NCI-H226 (cell line): ENCODE measurements at regions not wholly inside any gene's neighbourhood (a gene's known extent, or its start where the extent isn't known, plus 50 kb on each side); places are given as distances from the start of the nearest gene placed in this dataset.

Experiments
- DNase-seq: peaks from one replicate; pipeline ENCODE4 v3.0.0-alpha.2; 2015

DNA sequence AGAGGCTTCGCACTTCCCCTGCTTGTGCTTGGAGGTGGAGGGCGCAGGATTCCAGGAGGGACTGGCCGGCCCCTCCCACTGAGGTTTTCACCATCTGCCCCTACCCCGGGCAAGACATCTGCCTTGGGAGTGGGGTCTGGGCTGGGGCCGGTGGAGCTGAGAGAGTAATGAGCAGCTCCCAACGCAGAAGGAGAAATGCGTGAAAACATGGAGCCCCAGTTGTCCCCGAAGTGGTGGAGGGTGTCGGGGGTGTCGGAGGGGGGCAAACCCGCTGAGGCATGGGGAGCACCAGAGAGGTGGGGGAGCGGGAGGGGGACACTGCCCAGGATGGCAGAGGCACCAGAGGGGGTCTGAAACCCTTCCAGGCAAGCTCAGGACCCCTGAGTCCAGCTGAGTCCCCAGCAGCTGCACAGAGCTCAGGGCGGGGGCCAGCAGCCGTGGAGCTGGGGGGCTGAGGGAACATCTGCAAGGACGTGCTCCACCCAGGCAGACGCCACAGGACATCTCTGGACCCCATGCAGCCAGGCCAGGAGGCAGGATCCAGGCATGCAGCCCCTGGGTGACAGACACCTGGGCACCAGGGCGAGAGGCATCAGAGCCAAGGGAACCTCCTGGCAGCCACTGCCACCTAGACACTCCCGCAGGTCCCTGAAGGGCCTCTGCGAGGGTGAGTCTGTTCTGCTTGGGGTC is 110.6 kb downstream of the SIK1 start:
- DNase-seq = no peak

DNA sequence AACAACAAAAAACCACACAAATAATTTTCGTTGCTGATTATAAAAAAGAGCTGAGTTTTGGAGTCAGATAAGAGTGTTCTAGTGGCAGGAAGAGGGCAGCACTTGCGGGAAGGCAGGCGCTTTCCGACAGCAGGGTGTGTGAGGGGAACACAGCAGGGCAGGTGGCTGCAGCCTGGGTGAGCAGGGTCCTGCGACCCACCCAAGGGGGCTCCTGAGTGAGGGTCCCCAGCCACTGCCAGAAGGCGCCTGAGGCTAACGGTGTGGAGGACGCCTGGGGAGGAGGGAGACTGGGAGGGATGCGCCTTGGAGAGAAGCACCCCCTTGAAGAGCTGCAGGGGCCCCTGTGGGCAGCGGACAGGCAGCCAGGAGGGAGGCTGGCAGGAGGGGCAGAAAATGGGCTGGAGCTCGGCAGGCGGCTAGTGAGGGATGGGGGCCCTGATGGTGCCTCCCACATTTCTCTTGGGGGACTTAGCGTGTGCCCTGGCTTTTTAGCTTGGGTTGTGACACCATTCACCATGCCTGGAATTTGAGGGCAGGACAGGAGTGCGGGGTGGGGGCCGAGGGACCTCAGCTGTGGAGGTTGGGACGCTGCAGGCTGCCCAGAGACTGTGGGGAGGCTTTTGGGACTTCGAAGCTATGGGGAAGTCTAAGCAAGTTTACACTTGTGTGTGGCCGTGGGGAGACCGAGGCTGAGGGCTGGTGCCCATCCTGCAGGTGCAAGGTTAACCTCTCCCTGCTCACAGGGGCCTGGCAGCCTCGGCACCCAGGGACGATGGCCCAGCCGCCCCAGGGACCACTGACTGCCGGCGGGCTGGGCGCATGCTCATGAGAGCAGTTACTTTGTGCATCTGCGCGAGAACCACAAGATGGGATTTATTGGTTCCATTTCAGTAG is 111.4 kb downstream of the SIK1 start:
- no peak for DNase-seq

DNA sequence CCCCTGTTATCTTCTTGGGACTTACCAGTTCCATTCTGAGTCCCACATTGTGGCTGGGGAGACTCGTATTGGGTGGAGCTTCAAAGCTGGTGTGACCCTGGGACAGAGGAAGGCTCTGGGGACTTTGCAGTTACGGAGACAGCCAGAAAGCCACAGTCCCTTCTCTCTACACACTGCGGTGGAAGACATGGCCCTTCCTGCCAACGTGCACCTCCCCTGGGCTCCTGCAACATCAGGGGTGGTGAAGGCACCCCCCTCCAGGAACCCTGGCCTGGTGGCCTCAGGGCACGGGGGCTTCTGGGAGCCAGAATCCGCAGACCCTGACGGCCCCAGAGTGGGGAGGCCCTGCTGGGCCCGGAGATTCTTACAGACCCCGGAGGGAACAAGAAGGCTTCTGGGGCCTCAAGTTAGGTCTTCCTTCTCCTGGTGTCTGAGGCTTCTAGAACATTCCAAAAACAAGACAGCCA is 113.0 kb downstream of the SIK1 start:
- DNase-seq = no peak

DNA sequence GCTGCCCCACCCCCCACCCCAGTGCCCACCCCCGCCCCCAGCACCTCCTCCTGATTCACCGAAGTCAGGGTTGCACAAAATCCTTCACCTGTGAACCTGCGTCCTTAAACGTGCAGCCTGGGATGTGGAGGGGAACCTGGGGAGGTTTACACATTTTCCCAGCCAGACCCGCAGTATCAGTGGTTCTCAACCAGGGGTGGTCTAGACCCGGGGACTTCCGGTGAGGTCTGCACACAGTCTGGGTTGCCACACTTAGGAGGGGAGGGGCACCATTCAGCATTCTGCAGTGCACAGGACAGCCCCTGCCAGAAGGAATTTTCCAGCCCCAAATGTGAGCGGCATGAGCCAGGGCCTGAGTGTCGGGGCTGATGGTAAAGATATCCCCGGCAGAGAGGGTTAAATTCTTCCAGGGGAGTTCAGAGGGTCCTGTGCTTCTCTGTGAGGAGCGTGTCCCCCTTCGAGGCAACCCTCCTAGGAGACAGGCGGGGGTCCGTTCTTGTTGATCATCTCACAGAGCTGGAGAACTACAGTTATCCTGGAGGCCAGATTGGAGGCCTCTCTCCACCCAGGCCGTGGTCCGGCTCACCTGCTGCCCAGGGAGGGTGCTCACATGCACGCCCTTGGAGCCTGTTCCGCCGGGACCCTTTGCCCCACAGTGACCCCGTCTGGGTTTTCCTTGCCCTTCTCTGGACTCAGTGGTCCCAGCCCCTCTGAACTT is 113.6 kb downstream of the SIK1 start:
- no peak for DNase-seq

DNA sequence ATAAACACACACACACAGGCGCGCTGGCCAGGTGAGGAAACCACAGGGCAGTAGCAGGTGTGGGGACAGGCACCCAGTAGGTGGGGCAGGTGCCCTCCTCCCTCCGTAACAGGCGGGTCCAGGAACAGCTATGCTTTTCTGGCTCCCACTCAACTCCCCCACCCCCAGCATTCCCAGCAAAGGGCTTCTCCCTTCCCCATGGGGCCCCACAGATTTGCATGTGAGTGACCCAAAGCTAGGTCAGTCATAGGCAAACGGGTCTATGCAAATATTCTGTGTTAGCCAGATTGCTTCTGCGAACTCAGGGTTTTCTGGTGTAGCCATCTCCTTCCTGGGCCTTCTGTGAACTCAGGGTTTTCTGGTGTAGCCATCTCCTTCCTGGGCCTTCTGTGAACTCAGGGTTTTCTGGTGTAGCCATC is 114.2 kb downstream of the SIK1 start:
- DNase-seq = no peak

DNA sequence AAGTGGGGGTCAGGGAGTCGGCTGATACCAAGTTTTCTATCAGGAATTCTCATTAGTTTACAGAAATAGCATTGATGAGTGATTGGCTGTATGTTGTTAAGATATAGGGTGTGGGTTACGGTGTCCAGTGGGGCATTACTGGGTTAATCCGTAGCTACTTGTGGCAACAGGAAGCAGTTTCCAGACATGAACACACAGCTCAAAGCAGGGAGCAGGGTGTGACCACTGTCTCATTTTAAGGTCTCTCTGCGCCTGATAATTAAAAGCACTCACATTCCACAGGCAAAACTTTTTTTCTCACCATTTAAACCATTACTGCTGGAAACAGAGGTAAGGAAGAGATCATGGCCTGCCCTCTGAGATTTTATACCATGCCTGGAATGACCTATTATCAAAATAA is 114.9 kb downstream of the SIK1 start:
- no peak for DNase-seq

DNA sequence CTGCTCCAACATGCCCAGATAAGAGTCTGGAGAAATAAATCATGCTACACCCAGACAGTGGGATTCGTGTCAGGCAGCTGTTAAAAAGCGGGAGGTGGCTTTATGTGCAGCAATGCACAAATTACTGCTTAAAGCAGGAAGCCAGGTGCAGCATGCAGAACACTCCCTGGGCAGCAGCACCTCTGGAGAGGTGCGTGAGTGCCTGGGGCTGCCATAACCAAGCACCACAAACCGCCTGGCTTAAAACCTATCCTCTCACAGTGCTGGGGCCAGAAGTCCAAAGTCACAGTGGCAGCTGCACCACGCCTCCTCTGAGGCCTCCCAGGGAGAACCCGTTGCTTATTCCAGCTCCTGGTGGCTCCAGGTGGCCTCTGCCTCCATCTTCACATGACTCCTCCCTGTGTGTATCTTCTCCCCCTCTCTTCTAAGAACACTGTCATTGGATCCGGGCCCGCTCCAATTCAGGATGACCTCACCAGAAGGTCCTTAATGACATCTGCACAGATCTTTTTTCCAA is 115.6 kb downstream of the SIK1 start:
- DNase-seq = no peak

DNA sequence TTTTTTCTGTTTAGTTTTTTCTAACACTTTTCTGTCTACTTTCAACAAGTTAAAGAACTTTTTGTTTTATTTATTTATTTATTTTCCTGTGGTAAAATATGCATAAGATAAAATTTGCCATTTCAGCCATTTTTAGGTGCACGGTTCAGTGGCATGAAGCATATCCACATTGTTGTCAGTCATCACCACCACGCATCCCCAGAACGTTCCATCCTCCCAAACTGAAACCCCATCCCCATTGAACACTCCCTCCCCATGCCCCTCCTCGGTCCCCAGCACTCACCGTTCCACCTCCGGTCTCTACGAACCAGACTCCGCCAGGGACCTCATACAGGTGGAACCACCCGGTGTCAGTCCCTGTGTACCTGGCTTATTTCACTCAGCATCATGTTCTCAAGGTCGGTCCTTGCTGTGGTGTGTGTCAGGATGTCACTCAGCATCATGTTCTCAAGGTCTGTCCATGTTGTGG is 118.1 kb downstream of the SIK1 start:
- no peak for DNase-seq

DNA sequence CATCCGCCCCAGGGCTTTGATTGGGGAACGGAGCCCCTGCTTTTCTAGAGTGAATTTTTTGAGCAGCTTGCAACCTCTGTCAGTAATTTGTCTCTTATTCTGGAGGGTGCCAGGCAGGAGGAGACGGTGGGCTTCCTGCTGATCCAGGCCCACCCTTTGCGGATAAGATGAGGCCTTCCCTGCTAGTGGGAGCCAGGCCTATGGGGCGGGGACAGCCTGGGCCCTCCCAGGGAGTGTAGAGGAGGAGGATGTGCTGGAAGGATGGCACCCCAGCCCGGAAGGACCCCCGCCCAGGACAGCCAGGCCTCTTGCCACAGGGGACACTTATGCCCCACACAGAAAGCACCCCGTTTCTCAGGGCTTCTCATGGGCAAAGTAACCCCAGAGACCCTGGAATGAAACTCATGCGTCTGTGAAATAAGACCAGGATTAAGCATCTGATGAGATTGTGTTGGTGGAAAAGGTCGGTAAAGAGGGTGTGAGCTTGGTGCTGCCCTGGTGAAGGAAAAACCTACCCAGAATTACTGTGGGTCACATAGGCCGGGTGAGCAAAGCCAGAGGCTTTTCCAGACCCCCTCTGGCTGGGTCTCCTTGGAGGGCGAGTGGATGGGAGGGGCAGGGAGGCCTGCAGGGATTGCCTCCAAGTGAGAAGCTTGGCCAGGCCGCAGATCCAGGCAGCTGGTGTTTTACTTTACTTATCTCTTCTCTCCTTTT is 118.7 kb downstream of the SIK1 start:
- DNase-seq = no peak

DNA sequence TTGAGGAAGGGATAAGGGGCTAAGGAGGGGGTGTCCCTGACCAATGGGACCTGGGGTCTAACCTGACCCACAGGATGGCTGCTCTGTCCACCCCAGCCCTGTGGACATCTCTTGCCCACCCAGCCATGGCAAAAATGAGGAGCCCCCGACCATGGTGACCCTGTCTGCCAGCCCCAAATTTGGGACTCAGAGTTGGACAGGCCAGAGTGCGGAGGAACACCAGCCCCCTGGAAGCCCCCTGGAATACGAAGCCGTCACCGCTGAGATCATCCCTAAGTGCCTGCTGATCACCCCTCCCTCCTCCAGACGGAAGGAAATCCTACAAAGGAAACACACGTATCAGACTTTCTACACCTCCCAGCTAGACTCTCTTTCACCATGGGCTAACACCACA is 119.3 kb downstream of the SIK1 start:
- no peak for DNase-seq

DNA sequence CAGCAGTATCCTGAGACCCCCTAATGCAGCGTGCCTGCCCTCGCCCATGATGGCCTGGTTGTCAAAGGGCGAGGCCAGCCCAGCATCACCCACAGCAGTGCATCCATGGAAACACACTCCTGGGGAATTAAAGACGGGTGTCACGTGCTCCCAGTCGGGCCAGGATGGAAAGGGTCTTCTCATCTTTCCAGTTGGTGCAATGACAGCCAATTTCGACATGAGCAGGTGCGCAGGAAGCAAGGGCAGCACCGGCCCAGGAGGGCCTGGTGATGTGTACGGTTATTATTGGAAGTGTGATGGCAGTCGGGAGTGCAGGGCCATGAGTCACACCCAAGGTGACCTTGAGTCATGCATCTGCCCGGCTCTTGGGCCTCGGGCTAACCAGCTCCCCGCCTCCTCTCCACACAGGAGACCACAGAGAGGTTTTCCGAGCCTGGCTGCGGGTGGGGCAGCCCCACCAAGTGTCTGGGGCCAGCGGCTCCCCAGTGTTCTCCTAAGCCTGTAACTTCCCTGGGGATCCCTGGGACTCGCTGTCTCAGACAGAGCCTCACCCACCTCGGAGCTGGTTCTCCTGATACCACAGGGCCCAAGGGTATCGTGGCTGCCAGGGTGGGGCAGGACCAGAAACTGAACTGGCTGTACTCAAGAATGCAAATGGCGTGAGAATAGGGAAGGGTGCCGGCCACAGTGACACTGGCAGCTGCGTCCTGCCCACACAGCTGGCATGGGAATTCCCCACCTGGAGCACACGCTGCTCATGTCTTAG is 119.8 kb downstream of the SIK1 start:
- DNase-seq = peak; percentile 13

DNA sequence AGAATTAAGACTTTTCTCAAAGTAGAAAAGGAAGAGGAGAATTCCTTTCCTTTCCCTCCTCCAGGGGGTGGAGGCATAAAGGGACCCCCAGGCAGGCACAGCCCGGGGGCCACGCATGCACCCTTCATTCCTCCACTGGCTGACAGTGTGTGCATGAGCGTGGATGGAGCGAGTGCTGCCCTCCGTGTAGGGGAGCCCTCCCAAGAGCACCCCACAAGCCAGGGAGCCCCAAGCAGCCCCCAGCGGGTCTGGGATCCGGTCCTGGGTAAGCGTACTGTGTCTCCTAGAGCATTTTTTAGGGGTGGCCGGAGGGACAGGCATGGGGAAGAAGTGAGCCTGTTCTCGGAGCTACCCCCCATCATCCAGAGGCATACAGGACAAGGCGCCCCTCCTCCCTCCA is 120.5 kb downstream of the SIK1 start:
- DNase-seq = no peak

DNA sequence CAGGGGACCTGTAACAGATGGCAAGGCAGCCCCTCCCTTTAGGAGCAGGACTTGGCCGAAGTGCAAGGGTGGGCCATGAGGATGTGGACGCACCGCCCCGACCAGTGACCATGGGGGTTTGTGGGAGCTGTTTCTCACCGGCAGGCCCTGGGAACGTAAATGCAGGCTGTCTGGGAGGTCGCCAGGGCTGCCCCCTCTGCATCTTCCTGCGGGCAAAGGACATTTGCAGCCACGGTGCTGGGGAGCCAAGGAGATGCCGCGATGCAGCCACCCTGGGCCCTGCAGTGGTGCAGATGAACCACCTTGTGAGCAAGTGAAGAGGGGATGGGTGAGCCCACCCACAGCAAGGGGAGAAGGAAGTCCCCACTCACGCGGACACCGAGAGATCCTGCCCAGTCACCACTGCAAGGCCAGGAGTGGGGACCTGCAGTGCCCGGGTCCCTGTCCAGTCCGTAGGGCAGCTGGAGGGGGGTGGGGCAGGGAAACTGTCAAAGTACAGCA is 121.1 kb downstream of the SIK1 start:
- DNase-seq = no peak

DNA sequence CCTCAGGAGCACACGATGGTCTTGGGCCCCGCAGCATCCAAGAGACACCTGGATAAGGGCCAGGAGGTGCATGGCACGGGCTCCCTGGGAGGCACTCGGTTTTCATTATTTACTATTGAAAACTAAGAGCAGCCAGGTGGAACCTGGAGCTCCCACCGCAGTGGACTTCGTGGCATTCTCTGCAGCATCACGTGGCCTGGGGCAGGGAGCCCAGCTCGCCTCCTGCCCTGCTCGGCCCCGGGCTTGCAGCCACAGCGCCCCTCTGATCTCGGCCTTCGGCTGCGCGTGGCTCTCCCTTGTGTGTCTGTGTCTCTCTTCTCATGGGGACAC is 121.6 kb downstream of the SIK1 start:
- DNase-seq = no peak

DNA sequence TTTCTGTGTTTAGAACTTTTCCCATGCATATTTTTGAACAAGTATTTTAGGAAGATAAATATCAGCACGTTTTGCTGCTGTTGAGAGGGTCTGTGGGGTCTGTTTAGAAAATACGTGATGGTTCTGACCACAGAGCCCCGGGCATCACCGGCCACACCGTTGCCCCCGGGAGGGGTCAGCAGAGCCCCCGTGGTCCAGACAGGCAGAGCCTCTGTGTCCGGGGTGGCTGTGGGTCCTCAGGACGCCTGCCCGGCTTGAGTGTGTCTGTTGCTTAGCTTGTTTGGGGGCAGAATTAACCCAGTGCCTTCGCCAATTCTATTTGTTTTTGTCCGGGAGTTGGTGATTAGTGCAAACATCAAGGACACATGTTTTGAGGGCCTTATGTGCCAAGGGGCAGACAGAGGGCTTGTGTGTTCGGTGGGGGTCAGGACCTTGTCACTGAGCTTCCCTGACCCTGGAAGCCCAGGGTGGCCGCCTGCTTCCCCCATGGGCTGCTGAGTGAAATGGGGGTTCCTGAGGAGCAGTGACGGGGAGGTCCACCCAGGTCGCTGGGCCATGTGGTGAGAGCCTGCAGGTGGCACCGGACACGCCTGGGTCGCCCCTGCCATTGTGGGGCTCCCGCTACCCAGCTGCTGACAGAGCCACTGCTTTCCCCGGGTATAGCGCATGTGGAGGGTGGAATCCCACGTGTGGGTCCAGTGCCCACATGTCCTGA is 122.2 kb downstream of the SIK1 start:
- DNase-seq = no peak

DNA sequence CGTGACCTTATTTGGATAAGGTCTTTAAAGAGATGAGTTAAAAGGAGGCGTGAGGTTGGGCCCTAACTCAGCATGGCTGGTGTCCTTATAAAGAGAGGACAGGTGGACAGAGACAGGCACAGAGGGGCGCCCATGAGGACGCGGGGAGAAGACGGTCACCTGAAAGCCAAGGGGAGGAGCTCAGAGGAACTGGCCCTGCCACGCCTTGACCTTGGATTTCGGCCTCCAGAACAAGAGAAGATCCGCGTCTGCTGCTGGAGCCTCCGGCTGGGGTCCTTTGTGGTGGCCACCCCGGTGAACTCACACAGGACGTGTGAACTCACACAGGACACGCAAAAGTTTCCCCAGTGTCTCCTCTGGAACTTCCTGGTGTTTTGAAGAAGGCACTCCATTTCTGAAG is 122.7 kb downstream of the SIK1 start:
- DNase-seq = no peak

DNA sequence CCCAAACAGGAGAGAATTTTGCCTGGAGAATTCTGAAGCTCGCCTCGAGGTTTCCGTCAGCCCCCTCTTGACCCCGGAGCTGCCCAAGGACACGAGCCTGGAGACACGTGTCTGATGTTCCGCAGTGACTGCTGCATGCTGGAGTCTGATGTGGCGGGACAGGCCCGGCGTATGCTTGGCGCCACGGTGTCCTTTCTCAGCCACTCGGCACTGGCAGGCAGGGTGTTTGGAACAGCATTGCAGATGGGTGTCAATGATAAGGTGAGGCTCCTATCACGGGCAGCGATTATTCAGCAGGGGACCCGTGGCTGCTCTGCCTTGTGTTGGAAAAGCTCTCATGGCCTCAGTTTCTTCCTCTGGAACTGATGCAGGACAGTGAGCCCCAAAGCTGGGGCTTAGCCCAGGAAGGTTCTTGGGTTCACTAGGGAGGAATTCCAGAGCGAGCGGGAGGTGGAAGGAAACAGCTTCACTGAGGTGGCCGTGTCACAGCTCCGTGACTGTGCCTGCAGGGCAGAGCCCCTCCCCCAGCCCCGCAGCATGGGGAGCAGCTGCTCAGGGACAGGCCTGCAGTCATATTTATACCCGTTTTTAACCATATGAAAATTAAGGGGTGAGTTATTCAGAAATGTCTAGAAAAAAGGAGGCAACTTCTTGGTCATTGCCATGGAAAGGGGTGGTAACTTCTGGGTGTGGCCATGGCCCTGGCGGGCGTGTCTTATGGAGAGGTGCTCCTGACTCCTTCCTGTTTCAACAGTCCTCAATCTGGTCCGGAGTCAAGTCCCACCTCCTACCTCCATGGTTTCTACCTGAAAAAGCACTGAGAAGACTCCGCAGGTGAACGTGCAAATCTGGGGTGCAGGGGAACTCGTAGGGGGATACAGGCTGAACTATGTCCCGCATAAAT is 123.4 kb downstream of the SIK1 start:
- no peak for DNase-seq

DNA sequence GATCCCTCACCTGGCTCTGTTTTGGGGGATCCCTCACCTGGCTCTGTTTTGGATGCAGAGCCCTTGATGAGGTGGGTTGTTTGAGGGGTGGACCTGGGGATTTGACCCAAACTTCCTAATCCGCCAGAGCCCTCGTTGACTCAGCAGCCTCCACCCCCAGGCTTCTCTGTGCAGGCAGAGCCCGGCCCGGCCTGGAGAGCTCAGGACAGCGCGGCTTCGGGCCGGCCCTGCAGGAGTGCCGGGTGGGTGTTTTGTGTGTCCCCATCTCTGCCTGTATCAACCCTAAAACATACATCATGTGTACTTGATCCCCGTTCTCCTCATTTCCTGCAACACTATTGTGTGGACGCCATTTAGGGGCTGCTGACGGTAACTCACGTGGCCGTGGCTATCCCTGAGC is 124.2 kb downstream of the SIK1 start:
- no peak for DNase-seq

DNA sequence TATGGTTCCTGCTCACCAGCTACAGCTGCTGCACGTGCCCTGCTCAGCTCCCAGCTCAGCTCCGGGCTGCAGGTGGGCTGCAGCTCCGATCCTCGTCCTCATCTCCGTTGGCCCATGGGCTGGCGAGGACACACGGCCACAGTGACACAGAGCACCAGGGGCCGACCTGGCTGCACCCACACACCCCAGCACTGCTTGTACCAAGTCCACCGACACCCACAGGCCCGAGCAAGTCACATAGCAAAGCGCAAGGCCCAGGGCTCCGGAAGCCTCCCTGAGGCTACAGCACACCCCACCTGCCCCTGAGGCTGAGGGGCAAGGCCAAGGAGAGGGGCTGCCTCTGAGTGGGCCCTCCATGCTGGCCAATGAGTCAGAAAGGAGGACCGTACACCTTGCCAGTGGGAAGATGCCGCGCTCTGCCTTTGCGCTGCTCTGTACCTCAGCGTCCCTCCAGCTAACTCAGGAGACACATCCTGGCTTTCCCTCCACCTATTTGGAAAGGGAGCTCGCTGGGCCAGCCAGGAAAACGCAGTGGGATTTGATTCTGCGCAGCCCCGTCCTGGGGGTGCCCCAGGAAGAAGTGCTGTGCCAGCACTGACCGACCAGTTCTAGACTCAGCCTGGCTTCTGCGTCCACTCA is 124.8 kb downstream of the SIK1 start:
- no peak for DNase-seq
